MM.1S (cell line): ENCODE measurements at regions not wholly inside any gene's neighbourhood (a gene's known extent, or its start where the extent isn't known, plus 50 kb on each side); places are given as distances from the start of the nearest gene placed in this dataset.

ENCODE experiments used
- CTCF ChIP-seq: fragments of 300-600 bp; sonication (generic); IDR thresholded peaks from 2 replicates; pipeline ENCODE4 v1.5.1; 2016; ENCODE audit warnings: antibody characterized with exemption, low read length, mixed read lengths
- EZH2phosphoT487 ChIP-seq: fragments of 300-600 bp; sonication (generic); IDR thresholded peaks from 2 replicates; pipeline ENCODE4 v1.6.1; 2018; ENCODE audit warnings: antibody characterized with exemption, low read length

- TF ChIP-seq CTCF: no peak
- no peak for TF ChIP-seq EZH2phosphoT487
Observed at GRCh38 chr13:105452895-105453294, 1082.6 kb downstream of the EFNB2 start.
